ENCODE measurements at regions not wholly inside any gene's neighbourhood (a gene's known extent, or its start where the extent isn't known, plus 50 kb on each side); places are given as distances from the start of the nearest gene placed in this dataset.
A peak's percentile ranks its signal among the peaks of the same experiment; 100 is the strongest.

GRCh38 chr9:86434039-86434726 lies 80.0 kb upstream of the TUT7 start:
- TF ChIP-seq EZH2 (IDR thresholded peaks at IDR 0.05; ENCODE audit: borderline replicate concordance, low read length) (no peak), CTCF (IDR thresholded peaks at IDR 0.05; ENCODE audit: low read length) (peak; percentile 78)

Data from OCI-LY1 (cell line).